H1 (cell line): ENCODE measurements at regions not wholly inside any gene's neighbourhood (a gene's known extent, or its start where the extent isn't known, plus 50 kb on each side); places are given as distances from the start of the nearest gene placed in this dataset.

ENCODE experiments used
- CBX8 ChIP-seq: fragments of 300-800, 300-1000 bp; sonication (generic); IDR thresholded peaks from 2 replicates; pipeline ENCODE4 v1.7.1; 2016; ENCODE audit warnings: low read depth, low read length, borderline replicate concordance
- JUND ChIP-seq: IDR thresholded peaks from 2 replicates; pipeline ENCODE4 v1.6.1; 2011; ENCODE audit warnings: mild to moderate bottlenecking, improper control_type of control experiment, low read length
- POLR2A ChIP-seq, 2 experiments: IDR thresholded peaks; 1 replicate in 1 of 2; 2 replicates in 1 of 2; pipeline ENCODE4 v1.6.1; 2011; ENCODE audit warnings: low read depth in 2 of 2, low read length in 2 of 2, mild to moderate bottlenecking in 2 of 2; ENCODE audit errors: control extremely low read depth in 1 of 2
- POLR2AphosphoS5 ChIP-seq: IDR thresholded peaks from 2 replicates; pipeline ENCODE4 v1.6.1; 2011; ENCODE audit warnings: low read depth, low read length
- RBBP5 ChIP-seq: IDR thresholded peaks from 2 replicates; pipeline ENCODE4 v1.7.1; 2012; ENCODE audit warnings: low read depth, mild to moderate bottlenecking, inconsistent platforms, low read length, moderate library complexity, borderline replicate concordance
- USF2 ChIP-seq: IDR thresholded peaks from 2 replicates; pipeline ENCODE4 v1.6.1; 2011; ENCODE audit warnings: low read length, improper control_type of control experiment

- TF ChIP-seq USF2, result no peak
- TF ChIP-seq POLR2A (IDR thresholded peaks at IDR 0.05; ENCODE audit: control extremely low read depth in 1 of 2, low read depth in 2 of 2, low read length in 2 of 2), result no peak
- TF ChIP-seq CBX8, result no peak
- TF ChIP-seq JUND, result no peak
- TF ChIP-seq RBBP5, result no peak
- TF ChIP-seq POLR2AphosphoS5, result no peak
- TF ChIP-seq, all 59 proteins: peak for 0
These were observed 128.9 kb downstream of the TYW3 start (continued) for GRCh38 chr1:74861867-74862266.
